ENCODE measurements at regions not wholly inside any gene's neighbourhood (a gene's known extent, or its start where the extent isn't known, plus 50 kb on each side); places are given as distances from the start of the nearest gene placed in this dataset.
A peak's percentile ranks its signal among the peaks of the same experiment; 100 is the strongest.

DNA sequence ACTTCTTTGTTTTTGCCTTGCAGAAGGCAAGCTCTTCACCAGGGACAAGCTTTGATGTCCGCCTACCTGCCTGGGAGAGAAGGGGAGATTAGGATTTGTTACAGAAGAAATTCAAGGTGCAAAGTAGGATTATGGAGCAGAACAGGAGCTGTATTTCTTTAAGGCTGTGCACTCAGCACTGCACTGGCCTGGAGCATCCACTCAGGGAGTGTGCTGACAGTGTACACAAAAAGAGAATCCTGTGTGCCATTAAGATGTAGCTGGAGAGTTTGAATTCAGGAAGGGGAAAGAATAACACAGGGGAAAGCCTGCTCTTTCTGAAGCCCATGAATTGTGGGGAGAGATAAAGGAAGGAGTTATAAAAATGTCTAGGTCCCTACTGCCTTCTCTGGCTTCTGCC lies 137.7 kb upstream of the ETS2 start:
- DNase-seq: no peak
- Histone ChIP-seq H3K4me3 (no peak overlapping the region), H3K9me3 (no peaks in the 10 kb centered on the region), H3K27me3 (no peaks in the 10 kb centered on the region), H3K4me1 (no peaks in the 10 kb centered on the region), H3K27ac (no peak overlapping the region), H3K36me3 (no peaks in the 10 kb centered on the region)
- WGBS, 2 donors: 77% methylated on average over 1 of the region's 1 CpG
- no peak for ATAC-seq (ENCODE audit: low FRiP score in 2 of 2)
- TF ChIP-seq, protein P1, sequence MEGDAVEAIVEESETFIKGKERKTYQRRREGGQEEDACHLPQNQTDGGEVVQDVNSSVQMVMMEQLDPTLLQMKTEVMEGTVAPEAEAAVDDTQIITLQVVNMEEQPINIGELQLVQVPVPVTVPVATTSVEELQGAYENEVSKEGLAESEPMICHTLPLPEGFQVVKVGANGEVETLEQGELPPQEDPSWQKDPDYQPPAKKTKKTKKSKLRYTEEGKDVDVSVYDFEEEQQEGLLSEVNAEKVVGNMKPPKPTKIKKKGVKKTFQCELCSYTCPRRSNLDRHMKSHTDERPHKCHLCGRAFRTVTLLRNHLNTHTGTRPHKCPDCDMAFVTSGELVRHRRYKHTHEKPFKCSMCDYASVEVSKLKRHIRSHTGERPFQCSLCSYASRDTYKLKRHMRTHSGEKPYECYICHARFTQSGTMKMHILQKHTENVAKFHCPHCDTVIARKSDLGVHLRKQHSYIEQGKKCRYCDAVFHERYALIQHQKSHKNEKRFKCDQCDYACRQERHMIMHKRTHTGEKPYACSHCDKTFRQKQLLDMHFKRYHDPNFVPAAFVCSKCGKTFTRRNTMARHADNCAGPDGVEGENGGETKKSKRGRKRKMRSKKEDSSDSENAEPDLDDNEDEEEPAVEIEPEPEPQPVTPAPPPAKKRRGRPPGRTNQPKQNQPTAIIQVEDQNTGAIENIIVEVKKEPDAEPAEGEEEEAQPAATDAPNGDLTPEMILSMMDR (IDR thresholded peaks at IDR 0.05): no peak
- TF ChIP-seq POLR2A (IDR thresholded peaks at IDR 0.05) (no peak), POLR2AphosphoS5 (IDR thresholded peaks at IDR 0.05) (no peak), EP300 (IDR thresholded peaks at IDR 0.05) (no peak)

DNA sequence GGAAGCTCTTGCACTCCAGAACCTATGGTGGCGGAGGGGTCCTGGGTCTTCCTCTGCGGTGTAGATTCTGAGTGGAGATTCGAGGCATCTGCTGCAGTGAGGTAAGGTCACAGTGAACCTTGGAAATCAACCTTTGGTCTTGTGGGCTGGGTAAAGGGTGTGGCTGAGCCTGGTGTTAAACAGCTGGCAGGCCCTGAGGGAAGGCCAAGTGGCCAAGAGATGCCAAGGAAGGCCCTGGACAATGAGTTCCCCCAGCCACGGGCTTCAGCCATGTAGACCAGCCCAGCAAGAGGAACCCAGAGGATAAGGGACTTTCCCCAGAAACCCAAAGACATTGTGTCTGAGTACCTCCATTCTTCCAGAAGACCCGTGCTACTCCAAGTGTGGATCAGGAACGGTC lies 137.2 kb upstream of the ETS2 start:
- ATAC-seq (ENCODE audit: low FRiP score in 2 of 2): peak in 1 of 2 donors; percentile 16

DNA sequence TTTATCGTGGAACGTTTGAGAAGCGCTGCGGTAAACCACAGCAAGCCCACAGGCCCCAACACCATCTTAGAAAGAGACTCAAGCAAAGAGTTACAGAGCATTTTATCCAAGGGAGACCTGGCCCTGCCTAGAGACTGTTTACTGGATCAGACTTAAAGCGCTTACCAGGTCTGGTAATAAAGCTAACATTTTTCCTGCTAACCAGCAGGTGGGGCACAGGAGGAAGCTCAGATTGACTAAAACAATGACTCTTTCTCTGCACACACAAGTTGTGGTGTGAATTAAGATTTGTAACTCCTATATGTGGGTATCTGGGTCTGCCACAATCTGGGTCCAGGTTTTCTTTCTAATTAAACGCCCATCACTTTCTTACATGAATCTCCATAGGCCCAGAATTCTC lies 136.5 kb upstream of the ETS2 start:
- H3K27me3 ChIP-seq: no peaks in the 10 kb centered on the region
- ATAC-seq (ENCODE audit: low FRiP score in 2 of 2) (no peak), DNase-seq (no peak)
- H3K9me3 ChIP-seq: no peaks in the 10 kb centered on the region
- 86 to 88% methylated on average over 6 of the region's 6 CpGs for WGBS, 2 donors
- no peak overlapping the region for H3K4me3 ChIP-seq
- no peaks in the 10 kb centered on the region for H3K36me3 ChIP-seq
- no peak for TF ChIP-seq EP300 (IDR thresholded peaks at IDR 0.05)
- TF ChIP-seq, protein P1 (IDR thresholded peaks at IDR 0.05): peak in 3 of 6 experiments; percentile 19 to 33 (median 24)
- TF ChIP-seq POLR2AphosphoS5 (IDR thresholded peaks at IDR 0.05): no peak
- H3K27ac ChIP-seq: no peak overlapping the region
- H3K4me1 ChIP-seq: no peaks in the 10 kb centered on the region

More for the DNA sequence above, 137.2 kb upstream of the ETS2 start:
- 73 to 79% methylated on average over 6 of the region's 6 CpGs for WGBS, 2 donors
- TF ChIP-seq POLR2A (IDR thresholded peaks at IDR 0.05): no peak
- no peak for TF ChIP-seq POLR2AphosphoS5 (IDR thresholded peaks at IDR 0.05)
- TF ChIP-seq, protein P1 (IDR thresholded peaks at IDR 0.05): no peak
- TF ChIP-seq EP300 (IDR thresholded peaks at IDR 0.05): no peak
- DNase-seq: no peak
- Histone ChIP-seq H3K9me3 (no peaks in the 10 kb centered on the region), H3K27me3 (no peaks in the 10 kb centered on the region), H3K4me3 (no peak overlapping the region), H3K27ac (no peak overlapping the region), H3K4me1 (no peaks in the 10 kb centered on the region), H3K36me3 (no peaks in the 10 kb centered on the region)

DNA sequence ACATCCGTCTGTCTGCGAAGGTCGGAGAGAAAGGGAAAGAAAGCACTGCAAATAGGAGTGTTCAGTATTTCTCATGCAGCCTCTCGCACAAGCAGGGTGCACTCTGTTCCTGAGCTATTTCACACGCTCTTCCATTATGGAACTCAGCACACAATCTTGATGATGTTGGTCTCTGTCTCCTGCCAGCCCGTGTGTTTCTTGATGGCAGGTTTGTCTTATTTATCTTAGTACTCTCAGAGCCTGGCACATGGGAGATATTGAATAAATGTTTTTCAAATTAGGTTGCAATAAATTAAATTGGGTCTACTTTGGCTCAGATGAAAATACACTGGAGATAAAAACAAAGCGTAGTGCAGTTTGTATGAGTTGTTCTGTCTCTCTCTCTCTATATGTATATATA lies 134.9 kb upstream of the ETS2 start:
- no peak overlapping the region for H3K4me3 ChIP-seq
- ATAC-seq (ENCODE audit: low FRiP score in 2 of 2) (no peak), DNase-seq (no peak)
- H3K27me3 ChIP-seq: no peaks in the 10 kb centered on the region
- H3K9me3 ChIP-seq: no peaks in the 10 kb centered on the region
- H3K36me3 ChIP-seq: no peaks in the 10 kb centered on the region
- H3K27ac ChIP-seq: no peak overlapping the region
- 92 to 93% methylated on average over 7 of the region's 7 CpGs for WGBS, 2 donors
- TF ChIP-seq POLR2AphosphoS5 (IDR thresholded peaks at IDR 0.05) (no peak), POLR2A (IDR thresholded peaks at IDR 0.05) (no peak), EP300 (IDR thresholded peaks at IDR 0.05) (no peak)
- TF ChIP-seq, protein P1 (IDR thresholded peaks at IDR 0.05): no peak
- no peaks in the 10 kb centered on the region for H3K4me1 ChIP-seq

DNA sequence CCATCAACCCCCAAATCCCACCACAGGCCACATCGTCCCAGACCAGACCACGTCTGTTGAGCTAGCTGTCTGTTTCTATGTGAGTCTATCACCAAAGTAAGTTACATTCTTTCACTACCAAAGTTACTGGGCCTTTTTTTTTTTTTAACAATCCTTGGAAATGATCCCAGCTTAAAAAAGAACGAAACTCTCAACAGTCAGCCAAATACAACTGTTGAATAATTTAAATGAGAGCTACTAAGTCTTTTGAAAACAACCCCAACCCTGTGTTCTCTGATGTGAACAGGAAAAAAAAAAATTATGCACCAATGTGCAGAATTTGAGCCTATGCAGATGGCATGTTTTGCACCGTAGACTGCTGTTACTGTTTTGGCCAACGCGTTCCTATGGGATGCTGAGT lies 134.0 kb upstream of the ETS2 start:
- DNase-seq: no peak
- TF ChIP-seq, protein P1 (IDR thresholded peaks at IDR 0.05): no peak
- TF ChIP-seq POLR2AphosphoS5 (IDR thresholded peaks at IDR 0.05): no peak
- no peak for TF ChIP-seq EP300 (IDR thresholded peaks at IDR 0.05)
- TF ChIP-seq POLR2A (IDR thresholded peaks at IDR 0.05): no peak
- WGBS, 2 donors: 63 to 71% methylated on average over 6 of the region's 6 CpGs

More for the DNA sequence above, 134.0 kb upstream of the ETS2 start:
- Histone ChIP-seq H3K9me3 (no peaks in the 10 kb centered on the region), H3K27ac (no peak overlapping the region), H3K4me1 (no peaks in the 10 kb centered on the region), H3K27me3 (no peaks in the 10 kb centered on the region), H3K4me3 (no peak overlapping the region), H3K36me3 (no peaks in the 10 kb centered on the region)
- ATAC-seq (ENCODE audit: low FRiP score in 2 of 2): no peak
